ENCODE measurements at regions not wholly inside any gene's neighbourhood (a gene's known extent, or its start where the extent isn't known, plus 50 kb on each side); places are given as distances from the start of the nearest gene placed in this dataset.

- CTCF ChIA-PET: no interaction called here
- H3K4me1 Mint-ChIP-seq (ENCODE audit: low read depth, unreplicated experiment): no peaks in the 10 kb centered on the region
- no peak for TF ChIP-seq CTCF (IDR thresholded peaks at IDR 0.05; ENCODE audit: unreplicated experiment)
These were observed 385.5 kb downstream of the IL20RB start for GRCh38 chr3:137343283-137343682.

GRCh38 chr3:137347132-137347531 lies 389.3 kb downstream of the IL20RB start:
- no peak for TF ChIP-seq CTCF (IDR thresholded peaks at IDR 0.05; ENCODE audit: unreplicated experiment)
- BruUV-seq (replicated peaks): no TSS peak
- DNase-seq: no peak
- Mint-ChIP-seq H3K9me3 (ENCODE audit: low read depth, unreplicated experiment) (peaks cover 16% of the 10 kb centered on the region), H3K4me3 (ENCODE audit: low read depth, unreplicated experiment) (no peak overlapping the region), H3K27me3 (ENCODE audit: unreplicated experiment) (no peaks in the 10 kb centered on the region), H3K4me1 (ENCODE audit: low read depth, unreplicated experiment) (no peaks in the 10 kb centered on the region), H3K36me3 (ENCODE audit: insufficient read depth, unreplicated experiment) (no peaks in the 10 kb centered on the region), H3K27ac (ENCODE audit: unreplicated experiment) (no peak overlapping the region)
- intact Hi-C loops (cut with micrococcal nuclease; ENCODE audit: unreplicated experiment): no loop called here
- CTCF ChIA-PET: interaction anchor here (0.6 kb wide), 1 partner anchor 980 kb away, joined by 3 read pairs; no protein-coding TSS in a partner anchor

More at GRCh38 chr3:137343283-137343682, 385.5 kb downstream of the IL20RB start:
- intact Hi-C loops (cut with micrococcal nuclease; ENCODE audit: unreplicated experiment): no loop called here
- Mint-ChIP-seq H3K36me3 (ENCODE audit: insufficient read depth, unreplicated experiment) (no peaks in the 10 kb centered on the region), H3K4me3 (ENCODE audit: low read depth, unreplicated experiment) (no peak overlapping the region), H3K27ac (ENCODE audit: unreplicated experiment) (no peak overlapping the region), H3K27me3 (ENCODE audit: unreplicated experiment) (no peaks in the 10 kb centered on the region), H3K9me3 (ENCODE audit: low read depth, unreplicated experiment) (peaks cover 10% of the 10 kb centered on the region)
- no TSS peak for BruUV-seq (replicated peaks)
- no peak for DNase-seq

GRCh38 chr3:137347817-137348368 lies 390.1 kb downstream of the IL20RB start:
- no TSS peak for BruUV-seq (replicated peaks)
- TF ChIP-seq CTCF (IDR thresholded peaks at IDR 0.05; ENCODE audit: unreplicated experiment): no peak
- CTCF ChIA-PET: no interaction called here
- Mint-ChIP-seq H3K27ac (ENCODE audit: unreplicated experiment) (no peak overlapping the region), H3K36me3 (ENCODE audit: insufficient read depth, unreplicated experiment) (no peaks in the 10 kb centered on the region), H3K9me3 (ENCODE audit: low read depth, unreplicated experiment) (peaks cover 18% of the 10 kb centered on the region), H3K4me3 (ENCODE audit: low read depth, unreplicated experiment) (no peak overlapping the region), H3K4me1 (ENCODE audit: low read depth, unreplicated experiment) (no peaks in the 10 kb centered on the region), H3K27me3 (ENCODE audit: unreplicated experiment) (no peaks in the 10 kb centered on the region)
- intact Hi-C loops (cut with micrococcal nuclease; ENCODE audit: unreplicated experiment): no loop called here
- DNase-seq: no peak

- no peak for DNase-seq
- intact Hi-C loops (cut with micrococcal nuclease; ENCODE audit: unreplicated experiment): no loop called here
- Mint-ChIP-seq H3K27ac (ENCODE audit: unreplicated experiment) (no peak overlapping the region), H3K36me3 (ENCODE audit: insufficient read depth, unreplicated experiment) (no peaks in the 10 kb centered on the region), H3K27me3 (ENCODE audit: unreplicated experiment) (no peaks in the 10 kb centered on the region), H3K4me3 (ENCODE audit: low read depth, unreplicated experiment) (no peak overlapping the region), H3K4me1 (ENCODE audit: low read depth, unreplicated experiment) (no peaks in the 10 kb centered on the region), H3K9me3 (ENCODE audit: low read depth, unreplicated experiment) (peaks cover 16% of the 10 kb centered on the region)
- no TSS peak for BruUV-seq (replicated peaks)
- CTCF ChIA-PET: no interaction called here
- no peak for TF ChIP-seq CTCF (IDR thresholded peaks at IDR 0.05; ENCODE audit: unreplicated experiment)
These were observed 391.2 kb downstream of the IL20RB start for GRCh38 chr3:137348936-137349335.

Measured in Calu3 (cell line).